ENCODE measurements at regions not wholly inside any gene's neighbourhood (a gene's known extent, or its start where the extent isn't known, plus 50 kb on each side); places are given as distances from the start of the nearest gene placed in this dataset.

DNA sequence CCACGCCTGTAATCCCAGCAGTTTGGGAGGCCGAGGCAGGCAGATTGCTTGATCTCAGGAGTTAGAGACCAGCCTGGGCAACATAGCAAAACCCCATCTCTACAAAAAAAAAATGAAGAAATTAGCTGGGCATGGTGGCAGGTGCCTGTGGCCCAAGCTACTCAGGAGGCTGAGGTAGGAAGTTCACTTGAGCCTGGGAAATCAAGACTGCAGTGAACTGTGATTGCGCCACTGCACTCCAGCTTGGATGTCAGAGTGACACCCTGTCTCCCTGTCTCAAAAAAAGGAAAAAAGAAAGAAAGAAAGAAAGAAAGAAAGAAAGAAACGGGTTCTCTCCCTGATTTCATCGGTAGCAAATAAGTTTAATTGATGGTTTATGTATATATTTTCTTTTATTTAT, 64.6 kb upstream of the ESX1 start:
- DNase-seq (ENCODE audit: extremely low spot score) = no peak
- CTCF ChIA-PET = interaction anchor here (1.7 kb wide), 1 partner anchor 9 kb away, joined by 6 read pairs; no protein-coding TSS in a partner anchor
- TF ChIP-seq, protein P1, sequence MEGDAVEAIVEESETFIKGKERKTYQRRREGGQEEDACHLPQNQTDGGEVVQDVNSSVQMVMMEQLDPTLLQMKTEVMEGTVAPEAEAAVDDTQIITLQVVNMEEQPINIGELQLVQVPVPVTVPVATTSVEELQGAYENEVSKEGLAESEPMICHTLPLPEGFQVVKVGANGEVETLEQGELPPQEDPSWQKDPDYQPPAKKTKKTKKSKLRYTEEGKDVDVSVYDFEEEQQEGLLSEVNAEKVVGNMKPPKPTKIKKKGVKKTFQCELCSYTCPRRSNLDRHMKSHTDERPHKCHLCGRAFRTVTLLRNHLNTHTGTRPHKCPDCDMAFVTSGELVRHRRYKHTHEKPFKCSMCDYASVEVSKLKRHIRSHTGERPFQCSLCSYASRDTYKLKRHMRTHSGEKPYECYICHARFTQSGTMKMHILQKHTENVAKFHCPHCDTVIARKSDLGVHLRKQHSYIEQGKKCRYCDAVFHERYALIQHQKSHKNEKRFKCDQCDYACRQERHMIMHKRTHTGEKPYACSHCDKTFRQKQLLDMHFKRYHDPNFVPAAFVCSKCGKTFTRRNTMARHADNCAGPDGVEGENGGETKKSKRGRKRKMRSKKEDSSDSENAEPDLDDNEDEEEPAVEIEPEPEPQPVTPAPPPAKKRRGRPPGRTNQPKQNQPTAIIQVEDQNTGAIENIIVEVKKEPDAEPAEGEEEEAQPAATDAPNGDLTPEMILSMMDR (IDR thresholded peaks at IDR 0.05; ENCODE audit: control extremely low read depth, extremely low read depth, low read depth, missing control alignments) = no peak
- POLR2A ChIA-PET = no interaction called here

DNA sequence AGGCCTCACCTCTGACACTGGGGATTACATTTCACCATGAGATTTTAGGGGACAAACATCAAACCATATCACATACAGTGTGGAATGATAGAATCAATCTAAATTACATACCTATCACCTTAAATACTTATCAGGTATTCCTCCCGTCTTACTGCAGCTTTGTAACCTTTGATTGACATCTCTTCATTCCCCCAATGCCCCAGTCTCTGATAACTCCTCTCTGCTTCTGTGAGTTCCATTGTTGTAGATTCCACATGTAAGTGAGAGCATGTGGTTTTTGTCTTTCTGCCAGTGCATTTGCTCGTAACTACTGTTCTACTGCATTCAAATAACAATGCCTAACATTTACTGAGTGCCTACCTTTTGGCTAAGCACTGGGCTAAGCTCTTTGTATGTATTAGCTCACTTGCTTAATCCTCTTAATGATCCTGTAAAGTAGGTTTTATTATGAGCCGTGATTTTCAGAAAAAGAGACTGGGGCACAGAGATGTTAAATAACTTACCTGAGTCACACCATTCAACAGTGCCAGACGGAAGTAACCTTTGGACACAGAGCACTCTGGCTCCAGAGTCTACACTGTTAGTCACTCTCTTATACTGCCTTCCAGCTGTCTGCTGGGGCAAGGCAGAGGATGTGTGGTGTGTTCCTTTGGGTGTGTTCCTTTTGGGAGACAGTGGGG, 63.7 kb upstream of the ESX1 start:
- no peak for DNase-seq (ENCODE audit: extremely low spot score)
- TF ChIP-seq, protein P1 (IDR thresholded peaks at IDR 0.05; ENCODE audit: control extremely low read depth, extremely low read depth, low read depth, missing control alignments) = no peak
- CTCF ChIA-PET = no interaction called here
- POLR2A ChIA-PET = no interaction called here

DNA sequence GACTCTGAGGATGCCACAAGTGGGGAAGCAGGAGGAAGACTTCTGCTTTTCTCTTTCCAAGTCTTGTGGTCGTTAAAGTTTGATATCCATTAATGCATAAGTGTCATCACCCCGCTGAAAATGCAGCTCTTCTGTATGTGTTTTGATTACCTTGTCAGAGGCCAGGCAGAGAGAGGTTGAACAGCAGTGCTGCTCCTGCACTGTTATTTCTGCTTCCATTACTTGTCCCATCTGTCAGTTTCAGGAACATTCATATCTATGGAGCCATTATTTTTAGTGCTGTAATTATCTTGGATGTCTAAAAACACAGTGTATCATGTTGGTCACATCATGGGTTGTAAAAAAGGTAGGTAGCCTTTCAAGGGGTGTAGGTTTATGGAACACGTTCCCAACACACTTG, 62.0 kb upstream of the ESX1 start:
- ChIA-PET CTCF (no interaction called here), POLR2A (no interaction called here)
- TF ChIP-seq, protein P1 (IDR thresholded peaks at IDR 0.05; ENCODE audit: control extremely low read depth, extremely low read depth, low read depth, missing control alignments) = no peak
- no peak for DNase-seq (ENCODE audit: extremely low spot score)

DNA sequence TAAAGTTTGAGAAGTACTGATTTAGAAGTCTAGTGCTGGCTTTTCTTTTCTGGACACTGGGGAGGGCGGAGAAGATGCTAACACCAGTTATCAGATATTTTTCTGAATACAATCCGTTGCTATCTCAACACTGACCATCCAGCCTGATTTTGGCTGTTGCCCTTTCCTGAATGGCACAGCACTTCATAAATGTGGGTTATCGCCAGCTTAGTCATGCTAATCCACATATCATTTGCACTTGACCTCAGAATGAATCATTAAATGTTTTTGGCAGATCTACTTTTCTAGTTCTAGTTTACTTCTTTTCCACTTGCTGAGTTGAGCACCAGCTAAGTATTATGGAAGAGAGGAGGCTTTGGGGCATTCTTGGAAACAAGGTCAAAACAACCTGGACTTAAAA, 60.8 kb upstream of the ESX1 start:
- CTCF ChIA-PET = no interaction called here
- POLR2A ChIA-PET = no interaction called here
- TF ChIP-seq, protein P1 (IDR thresholded peaks at IDR 0.05; ENCODE audit: control extremely low read depth, extremely low read depth, low read depth, missing control alignments) = no peak
- DNase-seq (ENCODE audit: extremely low spot score) = no peak

DNA sequence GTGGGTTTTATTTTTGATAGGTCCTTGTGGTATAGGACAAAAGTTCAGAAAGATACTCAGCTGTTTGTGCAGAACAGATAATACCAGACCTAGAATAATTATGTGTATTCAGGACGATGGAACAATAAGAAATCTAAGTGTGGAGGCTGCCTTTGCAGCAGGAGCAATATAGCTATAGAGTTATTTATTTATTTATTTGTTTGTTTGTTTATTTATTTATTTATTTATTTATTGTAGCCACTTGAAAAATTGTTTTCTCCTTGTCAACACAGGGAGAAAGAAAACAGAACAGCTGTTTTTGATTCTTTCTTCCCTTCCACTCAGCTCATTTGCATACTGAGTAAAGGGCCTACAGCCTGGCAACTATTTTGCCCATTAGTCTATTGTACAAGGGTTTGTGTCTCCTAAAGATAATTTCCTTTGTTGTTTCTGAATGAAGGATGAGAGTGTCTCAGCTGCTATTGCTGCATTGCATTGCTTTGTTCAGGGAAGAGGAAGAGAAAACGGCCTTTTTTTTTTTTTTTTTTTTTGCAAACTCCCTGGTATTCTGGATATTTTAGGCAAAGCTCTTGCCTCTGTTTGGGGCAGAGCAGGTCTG, 56.0 kb upstream of the ESX1 start:
- TF ChIP-seq, protein P1 (IDR thresholded peaks at IDR 0.05; ENCODE audit: control extremely low read depth, extremely low read depth, low read depth, missing control alignments) = no peak
- CTCF ChIA-PET = interaction anchor here (1.7 kb wide), 1 partner anchor 9 kb away, joined by 6 read pairs; no protein-coding TSS in a partner anchor
- POLR2A ChIA-PET = no interaction called here
- no peak for DNase-seq (ENCODE audit: extremely low spot score)

DNA sequence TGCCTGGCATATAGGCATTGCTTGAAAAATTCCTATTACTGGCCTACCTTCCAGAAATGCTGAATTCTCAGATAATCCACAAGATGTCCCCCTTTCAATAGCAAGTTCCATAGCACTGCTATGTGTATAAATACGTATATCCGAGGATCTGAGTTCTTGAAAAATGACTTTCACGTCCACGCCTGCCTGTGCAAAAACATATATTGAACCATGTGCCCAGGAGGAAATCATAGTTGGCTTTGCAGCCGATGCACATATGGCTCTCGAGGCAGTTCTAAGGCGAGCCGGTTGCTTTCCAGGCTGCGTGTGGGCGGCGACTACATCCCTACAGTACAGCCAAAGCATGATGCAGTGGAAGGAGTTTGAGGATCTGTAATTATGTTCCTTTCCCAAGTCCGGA, 55.4 kb upstream of the ESX1 start:
- ChIA-PET POLR2A (no interaction called here), CTCF (interaction anchor here (1.7 kb wide), 1 partner anchor 10 kb away, joined by 6 read pairs; no protein-coding TSS in a partner anchor)
- TF ChIP-seq, protein P1 (IDR thresholded peaks at IDR 0.05; ENCODE audit: control extremely low read depth, extremely low read depth, low read depth, missing control alignments) = no peak
- no peak for DNase-seq (ENCODE audit: extremely low spot score)

Data from GM10248 (cell line).